ENCODE measurements at regions not wholly inside any gene's neighbourhood (a gene's known extent, or its start where the extent isn't known, plus 50 kb on each side); places are given as distances from the start of the nearest gene placed in this dataset.

- TF ChIP-seq POLR2AphosphoS5 (IDR thresholded peaks at IDR 0.05) (no peak), POLR2A (IDR thresholded peaks at IDR 0.05) (no peak), CTCF (IDR thresholded peaks at IDR 0.05) (no peak)
Measured at GRCh38 chr2:161049559-161049958, 110.7 kb upstream of the TANK start.
